M059J (cell line): ENCODE measurements at regions not wholly inside any gene's neighbourhood (a gene's known extent, or its start where the extent isn't known, plus 50 kb on each side); places are given as distances from the start of the nearest gene placed in this dataset.

Experiments used
- DNase-seq: peaks from one replicate; pipeline ENCODE4 v3.0.0-alpha.2; 2012; ENCODE audit warnings: low read depth

DNA sequence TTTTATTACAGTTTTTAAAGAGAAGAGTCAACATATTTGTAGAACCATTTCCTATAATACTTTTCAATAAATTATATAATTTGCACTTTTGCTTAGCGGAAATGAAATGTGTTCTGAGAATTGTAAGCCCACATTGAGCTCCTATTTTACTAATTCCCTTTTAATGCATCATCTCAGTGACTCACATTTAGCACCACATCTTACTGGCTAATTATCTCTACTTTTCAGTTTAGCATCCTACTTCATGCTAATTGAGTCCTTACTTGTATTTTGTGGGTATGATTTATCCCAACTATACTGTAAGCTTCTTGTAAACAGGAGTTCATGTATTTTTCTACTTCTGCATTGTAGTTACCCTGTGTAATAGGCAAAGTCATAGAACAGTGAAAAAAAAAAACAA, 67.5 kb downstream of the TMX1 start:
- DNase-seq = peak; percentile 32

DNA sequence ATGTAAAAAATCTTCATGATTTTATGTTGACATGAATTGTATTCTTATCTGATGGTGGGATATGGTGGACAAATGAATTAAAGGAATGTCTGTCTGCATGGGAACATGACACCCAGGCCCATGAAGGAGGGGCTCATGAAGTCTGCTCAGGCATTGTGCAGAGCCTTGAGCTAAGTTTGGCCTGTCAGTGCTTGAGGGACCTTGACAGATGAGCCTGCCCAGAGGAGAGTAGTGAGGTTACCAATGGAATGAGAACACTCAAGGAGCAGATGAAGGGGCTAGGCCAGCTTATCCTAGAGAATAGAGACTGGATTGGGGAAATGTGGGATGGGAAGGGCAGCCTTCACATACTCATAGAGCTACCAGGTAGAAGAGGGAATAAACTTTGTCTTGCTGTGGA, 68.8 kb downstream of the TMX1 start:
- peak; percentile 21 for DNase-seq

DNA sequence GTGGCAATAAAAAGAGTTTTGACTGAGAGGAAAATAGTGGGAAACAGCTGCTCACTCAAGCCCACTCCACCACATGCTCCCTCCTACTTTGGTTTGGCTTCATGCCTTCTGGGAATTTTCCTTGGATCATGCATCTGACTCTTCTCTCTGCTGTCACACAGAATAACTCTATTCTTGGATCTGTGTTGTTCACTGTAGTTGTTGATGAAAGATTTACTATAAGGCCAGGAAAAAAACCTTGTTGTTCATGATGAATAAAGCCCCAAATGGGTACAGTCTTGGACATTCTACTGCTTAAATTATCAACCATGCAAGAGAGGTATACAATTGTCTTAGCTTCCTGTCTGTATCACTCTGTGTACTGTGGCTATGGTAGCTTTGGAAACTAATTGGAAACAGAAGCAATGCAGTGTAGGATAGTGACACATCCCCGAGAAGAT, 70.5 kb downstream of the TMX1 start:
- DNase-seq = peak; percentile 67

GRCh38 chr14:51314321-51315015, 74.4 kb downstream of the TMX1 start:
- no peak for DNase-seq

DNA sequence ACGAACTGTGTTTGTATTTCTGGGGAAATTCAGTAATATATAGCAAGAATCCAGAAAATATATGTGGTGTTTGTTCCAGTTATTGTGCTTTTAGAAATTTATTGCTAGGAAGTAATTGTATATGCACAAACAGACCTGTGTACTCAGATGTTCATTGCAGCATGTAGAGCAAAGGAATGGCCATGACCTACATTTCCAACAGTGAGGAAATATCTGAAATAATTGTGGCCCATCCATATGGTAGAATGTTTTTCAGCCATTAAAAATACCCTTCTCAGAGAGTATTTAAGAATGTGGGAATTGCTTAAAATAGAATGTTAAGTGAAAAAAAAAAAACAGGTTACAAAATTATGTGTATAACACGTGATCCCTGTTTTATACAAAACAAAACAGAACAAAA, 77.3 kb downstream of the TMX1 start:
- DNase-seq = no peak

DNA sequence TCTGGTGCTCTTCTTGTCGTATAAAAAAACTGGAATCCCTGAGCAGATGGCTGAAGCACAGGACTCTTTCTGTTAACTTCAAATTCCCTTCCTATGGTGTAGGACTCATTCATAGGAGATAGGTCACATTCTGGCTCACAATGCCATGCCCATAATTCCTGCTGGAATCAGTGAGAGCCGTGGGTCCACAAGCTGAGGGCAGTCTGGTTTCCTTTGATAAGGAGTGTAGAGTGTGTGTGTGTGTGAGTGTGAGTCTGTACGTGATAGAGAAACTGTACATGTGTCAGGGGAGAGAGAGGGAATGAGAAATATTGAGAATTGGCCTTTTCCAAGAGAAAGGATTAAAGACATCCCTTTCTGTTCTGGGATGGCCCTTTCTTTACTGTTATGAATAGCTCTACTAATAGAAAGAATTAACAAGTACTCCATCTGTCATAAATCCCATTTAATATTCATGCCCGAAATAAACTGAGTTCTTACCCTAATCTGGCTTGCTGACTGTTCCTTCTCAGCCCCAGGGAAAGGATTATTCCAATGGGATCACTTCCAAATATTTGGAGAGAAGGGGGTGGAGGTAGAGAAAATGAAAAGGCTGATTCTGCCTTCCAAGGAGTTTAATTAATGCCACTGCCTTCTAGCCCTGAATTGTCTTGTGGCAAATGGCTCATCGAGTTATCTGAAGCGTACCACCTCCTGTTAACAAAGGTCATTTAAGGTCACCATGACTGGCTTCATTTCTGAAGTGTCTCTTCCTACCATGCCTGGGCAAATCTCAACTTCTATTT, 79.0 kb downstream of the TMX1 start:
- peak; percentile 71 for DNase-seq

GRCh38 chr14:51321036-51321435, 81.0 kb downstream of the TMX1 start:
- no peak for DNase-seq

DNA sequence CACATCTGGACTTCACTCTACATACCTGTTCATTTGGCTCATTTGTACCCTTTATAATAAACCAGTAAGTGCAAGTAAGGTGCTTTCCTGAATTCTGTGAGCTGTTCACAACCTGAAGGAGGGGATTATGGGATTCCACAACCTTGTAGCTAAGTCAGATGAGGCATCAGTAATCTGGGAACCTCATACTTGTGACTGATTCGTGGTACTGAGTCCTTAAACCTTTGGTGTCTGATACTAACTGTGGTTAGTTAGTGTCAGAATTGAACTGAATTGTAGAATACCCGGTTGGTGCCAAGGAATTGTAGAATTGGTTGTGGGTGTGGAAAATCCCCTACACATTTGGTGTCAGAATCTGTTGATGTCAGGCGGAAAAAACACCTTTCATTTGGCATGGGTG, 83.4 kb downstream of the TMX1 start:
- no peak for DNase-seq

DNA sequence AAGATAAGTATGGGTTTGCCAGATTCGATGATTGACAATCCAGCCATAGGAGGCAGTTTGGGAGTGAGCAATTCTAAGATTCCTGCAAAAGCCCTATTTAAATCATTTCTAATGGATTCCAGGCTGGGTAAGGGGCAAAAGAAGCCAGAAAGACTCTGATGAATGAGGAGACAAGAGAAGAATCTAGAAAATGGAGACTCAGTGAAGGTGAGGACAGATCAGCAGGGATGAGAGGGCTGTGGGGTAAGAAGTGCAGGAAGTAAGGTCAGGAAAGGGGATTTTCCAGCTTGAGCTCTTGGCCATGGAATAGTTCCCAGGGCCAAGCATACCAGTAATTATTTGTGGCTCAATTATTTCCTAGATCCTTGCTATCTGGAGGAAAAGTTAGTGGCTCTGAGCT, 87.3 kb downstream of the TMX1 start:
- DNase-seq = peak; percentile 51

DNA sequence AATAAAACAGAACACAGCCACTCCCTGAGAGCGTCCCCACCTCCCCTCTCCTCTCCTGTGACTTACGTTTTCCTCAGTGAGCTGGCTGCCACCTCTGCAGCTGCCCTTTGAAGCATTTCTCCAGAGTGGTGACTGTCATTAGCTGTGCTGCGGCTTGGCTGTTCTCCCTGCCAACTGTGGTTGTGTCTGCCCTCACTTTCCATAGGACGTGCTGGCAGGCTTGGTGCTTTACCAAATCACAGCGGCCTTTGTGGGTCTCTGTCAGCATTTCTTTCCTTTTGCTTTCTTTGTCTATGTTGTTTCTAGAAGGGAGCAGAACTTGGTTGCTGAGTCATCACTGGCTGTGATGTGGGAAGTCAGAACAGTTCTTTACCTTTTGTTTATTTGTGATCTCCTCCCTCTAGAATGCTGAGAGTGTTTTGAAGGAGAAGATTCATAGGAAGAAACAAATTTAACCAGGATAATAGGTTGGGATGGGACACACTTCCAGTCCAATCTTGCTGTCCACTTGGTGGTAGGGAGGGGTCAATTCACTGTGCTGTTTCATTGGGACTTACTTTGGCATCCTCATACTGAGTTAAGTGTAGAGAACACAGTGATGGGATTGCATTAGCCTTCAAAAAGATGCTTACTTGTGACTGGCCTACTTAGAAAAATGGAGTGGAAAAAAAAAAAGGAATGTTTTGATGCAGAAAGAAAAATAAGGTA, 88.2 kb downstream of the TMX1 start:
- peak; percentile 94 for DNase-seq

- DNase-seq = peak; percentile 32
Measured at GRCh38 chr14:51328772-51329353, 88.8 kb downstream of the TMX1 start.

DNA sequence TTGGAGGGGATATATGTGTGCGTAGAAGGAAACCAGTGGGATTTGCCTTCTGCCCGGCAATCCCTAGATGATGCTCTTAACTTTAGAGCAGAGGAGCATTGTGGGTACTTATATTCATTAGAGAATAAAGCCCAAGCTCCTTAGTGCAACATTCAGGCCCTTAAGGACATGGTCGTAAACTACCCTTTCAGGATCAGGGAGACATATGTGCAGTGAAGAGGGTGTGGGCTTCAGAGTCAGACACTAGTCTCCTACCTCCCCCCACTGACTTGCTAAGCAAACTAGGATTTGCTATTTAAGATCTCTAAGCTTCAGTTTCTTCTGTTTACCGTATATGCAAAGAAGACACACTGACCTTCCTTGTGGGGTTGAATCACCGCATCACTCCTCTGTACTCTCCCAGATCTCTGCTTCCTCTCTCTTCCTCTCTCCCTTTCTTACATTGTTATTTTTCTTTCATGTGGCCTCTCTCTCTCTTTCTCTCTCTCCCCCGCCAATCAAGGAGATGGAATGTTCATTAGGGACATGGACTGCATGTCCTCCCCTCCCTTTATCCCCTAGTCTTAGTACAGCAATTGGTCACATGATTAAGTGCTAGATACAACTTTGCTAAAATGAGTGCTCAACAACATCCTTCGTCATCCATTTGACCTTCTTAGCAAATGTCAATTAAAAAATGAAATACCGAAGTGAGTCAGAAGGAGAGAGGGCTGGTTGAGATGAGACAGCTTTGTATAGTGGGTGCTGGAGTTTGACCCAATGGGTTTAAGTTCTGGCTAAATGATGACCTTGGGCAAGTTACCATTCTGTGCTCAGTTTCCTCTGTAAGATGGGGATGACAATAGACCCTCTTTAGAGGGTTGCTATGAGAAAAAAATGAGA, 91.7 kb downstream of the TMX1 start:
- no peak for DNase-seq

DNA sequence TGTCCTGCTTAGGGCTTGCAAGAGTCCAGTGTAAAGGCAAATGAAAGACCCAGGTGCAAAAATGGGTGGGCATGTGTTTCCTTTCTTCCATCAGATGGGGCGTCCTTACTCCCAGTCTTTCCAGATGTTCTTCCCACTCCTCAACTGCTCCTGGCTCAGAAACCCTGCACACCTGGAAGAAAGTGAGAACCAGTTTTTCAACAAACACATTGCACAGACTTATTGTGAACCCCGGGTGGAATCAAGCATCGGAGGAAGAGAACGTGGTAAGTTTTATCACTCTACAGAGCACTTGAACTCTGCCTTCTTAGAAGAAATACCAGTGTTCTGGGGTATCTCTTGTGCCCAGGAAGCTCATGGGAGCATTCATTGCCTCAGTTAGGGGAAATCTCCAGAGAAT, 93.3 kb downstream of the TMX1 start:
- no peak for DNase-seq

DNA sequence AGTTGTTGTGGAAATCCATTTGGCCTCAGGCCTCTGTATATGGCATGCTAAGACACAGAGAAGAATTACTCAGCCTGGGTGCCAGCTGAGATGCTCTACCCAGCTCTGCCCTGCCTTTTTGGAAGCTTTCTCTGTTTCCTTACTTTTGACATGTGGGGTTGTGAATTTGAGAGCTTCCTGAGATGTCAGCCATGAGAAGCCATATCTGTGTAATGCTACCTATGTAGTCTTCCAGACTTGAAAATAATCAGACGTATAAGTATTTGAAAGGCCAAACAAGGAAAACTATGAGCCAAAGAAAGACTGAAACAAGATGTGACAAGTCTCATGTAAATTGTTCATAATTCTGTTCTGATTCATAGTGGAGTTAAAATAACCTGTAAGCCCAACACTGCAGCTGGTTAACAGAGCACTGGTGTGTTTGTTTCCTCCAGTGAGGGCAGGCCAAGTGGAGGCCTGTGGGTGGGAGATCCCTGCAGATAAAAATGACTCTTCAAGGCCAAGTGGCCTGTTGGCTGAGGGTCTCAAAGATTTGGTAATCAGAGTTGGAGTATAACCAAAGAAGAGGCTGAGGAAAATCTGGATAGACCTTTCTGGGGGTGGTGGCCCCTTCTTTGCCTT, 94.0 kb downstream of the TMX1 start:
- DNase-seq = no peak

GRCh38 chr14:51334566-51334965, 94.5 kb downstream of the TMX1 start:
- DNase-seq = no peak

DNA sequence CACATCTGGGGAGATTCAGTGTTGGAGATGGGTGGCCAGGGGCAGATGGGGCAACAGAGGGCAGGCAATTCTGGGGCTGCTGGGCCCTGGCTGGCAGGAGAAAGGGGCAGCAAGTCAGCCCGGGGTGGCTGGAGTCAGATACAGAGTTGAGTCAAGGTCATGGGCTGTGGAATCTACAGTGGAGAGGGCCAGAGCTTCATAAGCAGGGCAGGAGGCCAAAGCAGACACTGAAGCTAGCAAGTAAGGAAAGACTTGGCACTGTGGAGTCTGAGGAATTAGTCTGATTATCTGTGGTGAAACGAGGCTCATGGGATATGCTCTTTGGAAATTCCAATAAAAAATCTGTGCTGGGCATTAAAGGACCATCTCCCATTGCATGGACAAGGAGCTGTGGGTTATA, 95.5 kb downstream of the TMX1 start:
- DNase-seq = no peak

GRCh38 chr14:51335961-51336723, 96.1 kb downstream of the TMX1 start:
- no peak for DNase-seq

GRCh38 chr14:51336734-51337133, 96.7 kb downstream of the TMX1 start:
- DNase-seq = no peak

GRCh38 chr14:51337520-51337919, 97.5 kb downstream of the TMX1 start:
- DNase-seq = peak; percentile 61

DNA sequence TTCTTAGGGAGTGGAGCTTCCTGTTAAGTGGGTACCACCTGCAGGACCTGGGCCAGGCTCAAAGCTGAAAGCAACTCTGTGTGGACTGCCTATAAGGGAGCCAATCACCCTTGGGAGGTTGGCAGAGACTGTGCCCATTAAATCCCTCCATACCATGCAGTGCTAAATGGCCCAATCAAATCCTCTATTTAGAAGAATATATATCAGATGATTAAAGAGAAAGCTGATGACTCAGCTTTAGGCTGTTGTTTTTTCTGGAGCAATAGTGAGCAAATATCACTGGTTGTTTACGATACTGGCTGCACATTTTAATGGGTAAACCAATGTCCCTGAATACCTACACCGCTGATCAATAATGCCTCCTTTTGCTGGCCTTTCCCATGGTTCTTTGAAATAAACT, 101.3 kb downstream of the TMX1 start:
- DNase-seq = no peak
